ENCODE measurements at regions not wholly inside any gene's neighbourhood (a gene's known extent, or its start where the extent isn't known, plus 50 kb on each side); places are given as distances from the start of the nearest gene placed in this dataset.

GRCh38 chr9:1296331-1296730 lies 246.2 kb downstream of the DMRT2 start:
- TF ChIP-seq CTCF (IDR thresholded peaks at IDR 0.05) (no peak), POLR2A (IDR thresholded peaks at IDR 0.05) (no peak), EP300 (IDR thresholded peaks at IDR 0.05) (no peak), POLR2AphosphoS5 (IDR thresholded peaks at IDR 0.05) (no peak)

Measured in stomach (tissue), 4 donors.